Heart left ventricle (tissue), 13 donors: ENCODE measurements at regions not wholly inside any gene's neighbourhood (a gene's known extent, or its start where the extent isn't known, plus 50 kb on each side); places are given as distances from the start of the nearest gene placed in this dataset.

Experiments used
- CTCF ChIP-seq, 12 donors: fragments of 200-600 bp; sonication (generic) in 4 of 12; IDR thresholded peaks; one replicate each; pipeline versions ENCODE4 v1.5.0 to v1.8.0; 2018 to 2022; ENCODE audit warnings: antibody characterized with exemption in 12 of 12, mild to moderate bottlenecking in 5 of 12
- POLR2A ChIP-seq, 2 donors: fragments of 450-650 bp; IDR thresholded peaks; one replicate each; pipeline ENCODE4 v1.6.1; 2017; ENCODE audit warnings: antibody characterized with exemption in 2 of 2, mild to moderate bottlenecking in 2 of 2, moderate library complexity in 2 of 2
- donor health status: ischemic (EF 13 %, LVEDD 7.1; RV severe dilation, severe dysfunction).
- donor health status: DM: no; HTN: yes; CAD: no.
- donor health status: DM: no; HTN: no; CAD: no.
- donor health status: ischemic (EF 25% LVEDD 6.9; RV normal size, moderate dysfunction).
- donor health status: ischemic (EF 25% LVEDD 5.7; RV mildly dilated, moderate dysfunction).
- donor health status: ischemic (EF 35%, LVEDD 5.7; RV mildly dilated, moderate dysfunction).
- donor health status: nonischemic (EF 11% LVEDD 7.7; RV severe dilation, severe dysfunction).
- donor health status: DM: yes; HTN: yes; CAD: no.
- donor health status: PGD.
- donor health status: ischemic (EF 29% LVEDD 5.4; RV normal size, mild dysfunction).
- donor health status: nonischemic (EF 23%, LVEDD 6.1; RV moderate dilation, normal function).

DNA sequence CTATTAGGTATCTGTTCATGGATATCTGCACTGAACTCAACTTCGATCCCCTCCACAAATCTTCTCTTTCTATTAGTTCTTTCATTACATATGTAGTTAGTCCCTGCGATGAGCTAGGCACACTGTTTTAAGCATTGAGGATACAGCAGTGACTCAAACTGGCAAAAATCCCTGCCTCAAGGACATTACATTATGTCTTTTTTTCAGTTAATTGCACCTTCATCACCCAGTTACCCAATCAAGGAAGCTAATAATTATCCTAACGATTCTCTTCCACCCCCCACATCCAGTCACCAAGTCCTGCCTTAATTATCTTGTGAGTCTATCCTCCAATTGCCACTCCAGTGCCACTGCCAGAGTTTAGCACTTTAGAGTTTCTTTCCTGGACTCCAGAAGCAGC lies 89.3 kb downstream of the C13orf42 start:
- no peak for TF ChIP-seq CTCF (IDR thresholded peaks at IDR 0.05)
- no peak for TF ChIP-seq POLR2A (IDR thresholded peaks at IDR 0.05)
